Stimulated activated CD4-positive, alpha-beta T cell treated with anti-CD3 and anti-CD28 coated beads, TNF-alpha, amount 100 ng/mL, for 24 hours (primary cell): ENCODE measurements at regions not wholly inside any gene's neighbourhood (a gene's known extent, or its start where the extent isn't known, plus 50 kb on each side); places are given as distances from the start of the nearest gene placed in this dataset.
A peak's percentile ranks its signal among the peaks of the same experiment; 100 is the strongest.
"Not testable (repeated sequence)": the region's sequence is repeated elsewhere in the genome, so short reads cannot be mapped to it uniquely, and the experiment has no call there.

Experiments
- DNase-seq, 3 experiments: peaks; one replicate each; pipeline ENCODE4 v3.0.0-alpha.2; 2020; ENCODE audit warnings: low read depth in 3 of 3

DNA sequence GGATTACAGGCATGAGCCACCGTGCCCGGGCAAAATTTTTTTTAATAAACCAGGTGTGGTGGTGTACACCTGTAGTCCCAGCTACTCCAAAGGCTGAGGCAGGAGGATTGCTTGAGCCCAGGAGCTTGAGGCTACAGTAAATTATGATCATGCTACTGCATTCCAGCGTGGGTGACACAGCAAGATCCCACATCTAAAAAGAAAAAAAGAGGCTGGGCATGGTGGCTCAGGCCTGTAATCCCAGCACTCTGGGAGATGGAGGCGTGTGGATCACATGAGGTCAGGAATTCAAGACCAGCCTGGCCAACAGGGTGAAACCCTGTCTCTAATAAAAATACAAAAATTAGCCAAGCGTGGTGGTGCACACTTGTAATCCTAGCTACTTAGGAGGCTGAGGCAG, 125.6 kb downstream of the ZNF281 start:
- DNase-seq: not testable (repeated sequence)

DNA sequence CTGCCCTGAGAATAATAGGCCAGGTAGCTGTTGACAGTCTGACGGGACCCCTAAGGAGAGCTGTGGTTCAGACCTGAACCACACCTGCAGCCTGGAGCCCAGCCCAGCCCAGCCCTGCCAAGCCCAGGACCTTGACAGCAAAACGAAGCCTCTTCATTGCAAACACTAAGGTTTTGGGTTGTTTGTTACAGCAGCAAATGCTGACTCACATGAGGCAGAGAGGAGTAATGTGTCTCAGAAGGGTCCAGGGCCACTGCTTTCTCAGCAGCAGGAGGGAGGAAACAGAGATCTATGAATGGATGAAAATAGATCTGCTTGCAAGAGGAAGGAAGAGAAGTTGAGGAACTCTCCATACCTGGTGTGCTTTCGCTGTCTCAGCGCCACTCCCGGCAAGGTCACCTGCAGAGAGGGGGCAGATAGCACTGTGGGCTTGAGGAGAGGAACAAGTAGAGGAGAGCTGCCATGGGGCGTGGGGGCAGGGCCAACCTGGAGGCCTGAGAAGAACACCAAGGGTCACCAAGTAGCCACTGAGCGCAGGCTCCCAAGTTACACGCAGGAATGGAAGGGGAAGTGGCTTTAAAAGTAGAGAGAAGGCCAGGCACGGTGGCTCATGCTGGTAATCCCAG, 127.2 kb downstream of the ZNF281 start:
- no peak for DNase-seq

DNA sequence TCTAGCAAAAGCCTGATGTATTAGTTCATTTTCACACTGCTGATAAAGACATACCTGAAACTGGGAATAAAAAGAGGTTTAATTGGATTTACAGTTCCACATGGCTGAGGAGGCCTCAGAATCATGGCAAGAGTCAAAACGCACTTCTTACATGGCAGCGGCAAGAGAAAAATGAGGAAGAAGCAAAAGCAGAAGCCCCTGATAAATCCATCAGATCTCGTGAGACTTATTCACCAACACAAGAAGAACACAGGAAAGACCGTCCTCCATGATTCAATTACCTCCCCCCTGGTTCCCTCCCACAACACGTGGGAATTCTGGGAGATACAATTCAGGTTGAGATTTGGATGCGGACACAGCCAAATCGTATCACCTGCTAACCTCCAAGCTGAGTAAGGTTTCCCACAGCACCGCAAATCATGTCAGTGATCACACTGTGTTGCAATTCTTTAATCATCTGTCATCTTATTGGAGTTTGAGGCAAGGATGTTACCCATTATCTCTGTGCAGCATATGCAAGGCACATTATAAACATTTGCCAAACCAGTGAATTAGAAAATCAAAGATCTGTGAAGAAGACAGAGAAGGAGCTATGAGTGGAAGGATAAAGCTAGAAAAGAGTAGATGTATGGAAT, 128.5 kb downstream of the ZNF281 start:
- DNase-seq: no peak

DNA sequence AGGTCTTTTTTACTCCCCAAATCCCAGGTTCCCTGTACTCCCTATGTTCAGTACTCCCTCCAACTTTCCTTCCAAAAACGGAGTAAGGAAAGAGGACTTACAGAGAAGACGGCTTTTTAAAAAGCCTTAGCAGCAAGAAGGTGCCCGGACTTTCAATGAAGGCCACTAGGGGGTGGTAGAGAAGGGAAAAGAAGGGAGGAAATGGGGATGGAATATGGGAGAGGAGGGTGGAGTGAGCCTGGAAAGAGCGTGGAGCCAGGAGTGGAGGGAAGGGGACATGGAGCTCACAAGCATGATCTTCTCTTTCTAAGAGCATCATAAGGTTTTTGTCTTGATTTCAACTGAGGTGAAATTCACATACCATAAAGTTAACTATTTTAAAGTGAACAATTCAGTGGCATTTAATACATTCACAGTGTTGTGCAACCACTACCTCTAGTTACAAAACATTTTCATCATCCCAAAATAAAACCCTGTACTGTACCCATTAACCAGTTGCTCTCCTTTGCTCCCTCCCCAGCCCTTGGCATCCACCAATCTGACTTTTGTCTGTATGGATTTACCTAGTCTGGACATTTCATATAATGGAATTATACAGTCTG, 129.9 kb downstream of the ZNF281 start:
- DNase-seq: peak in 2 of 3 experiments; percentile 9 to 24

DNA sequence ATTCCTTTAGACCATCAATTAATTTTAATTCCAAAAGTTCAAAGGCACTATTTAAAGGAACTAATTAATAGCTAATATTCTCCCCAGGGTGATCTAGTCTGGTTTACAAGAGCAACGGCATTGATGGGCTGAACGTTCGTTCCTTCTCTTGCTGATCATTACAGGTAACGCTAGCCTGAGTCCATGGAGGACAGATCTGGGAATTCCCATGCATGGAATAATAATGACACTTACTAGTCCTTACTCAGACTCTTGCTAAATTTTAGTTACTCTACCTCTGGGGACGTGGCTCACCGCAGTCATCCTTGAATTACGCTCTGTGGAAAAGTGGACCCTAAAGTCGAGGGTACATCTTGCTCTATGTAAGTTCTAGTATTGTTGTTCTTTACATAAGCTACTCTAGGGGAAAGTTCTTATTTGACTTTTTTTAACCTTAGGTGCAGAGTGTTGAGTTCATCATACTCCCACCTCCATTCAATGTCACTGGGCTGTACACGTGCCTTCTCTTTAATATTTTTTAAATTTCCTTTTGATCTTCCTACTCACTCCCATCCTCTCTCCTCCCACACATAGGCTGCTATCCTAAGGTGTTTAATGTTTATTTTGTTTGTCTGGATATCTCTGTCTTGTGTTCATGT, 133.9 kb downstream of the ZNF281 start:
- no peak for DNase-seq

DNA sequence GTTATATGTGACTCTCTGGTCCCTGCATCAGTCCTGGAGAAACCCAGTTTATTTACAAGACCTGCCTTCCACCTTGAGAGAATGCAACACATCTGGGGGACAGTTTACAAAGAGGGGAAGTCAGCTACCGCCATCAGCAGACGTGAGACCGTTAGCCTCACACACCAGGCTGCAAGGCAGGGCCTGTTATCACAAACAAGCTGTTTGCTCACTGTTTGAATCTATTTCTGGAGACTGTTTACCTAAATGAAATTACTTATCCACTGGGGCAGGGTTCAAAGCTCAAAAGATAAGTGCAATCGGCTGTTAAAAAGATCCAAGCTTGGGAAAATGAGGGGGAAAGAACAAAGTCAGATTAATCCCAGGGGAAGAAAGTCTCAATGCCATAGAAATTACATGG, 134.4 kb downstream of the ZNF281 start:
- DNase-seq: no peak

DNA sequence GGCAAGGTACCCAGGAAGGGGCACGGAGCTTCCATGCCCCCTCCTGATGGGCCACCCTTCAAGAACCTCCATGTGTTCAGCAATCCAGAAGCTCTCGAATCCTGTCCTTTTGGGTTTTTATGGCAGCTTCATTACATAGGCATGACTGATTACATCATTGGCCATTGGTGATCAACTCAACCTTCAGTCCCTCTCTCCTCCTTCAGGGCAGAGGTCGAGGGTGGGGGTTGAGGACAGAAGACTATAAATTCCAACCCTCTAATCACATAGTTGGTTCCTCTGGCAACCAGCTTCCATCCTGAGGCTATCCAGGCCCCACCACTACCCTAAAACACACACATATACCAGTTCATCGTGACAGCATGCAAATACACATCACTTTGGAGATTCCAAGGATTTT, 135.7 kb downstream of the ZNF281 start:
- DNase-seq: no peak

DNA sequence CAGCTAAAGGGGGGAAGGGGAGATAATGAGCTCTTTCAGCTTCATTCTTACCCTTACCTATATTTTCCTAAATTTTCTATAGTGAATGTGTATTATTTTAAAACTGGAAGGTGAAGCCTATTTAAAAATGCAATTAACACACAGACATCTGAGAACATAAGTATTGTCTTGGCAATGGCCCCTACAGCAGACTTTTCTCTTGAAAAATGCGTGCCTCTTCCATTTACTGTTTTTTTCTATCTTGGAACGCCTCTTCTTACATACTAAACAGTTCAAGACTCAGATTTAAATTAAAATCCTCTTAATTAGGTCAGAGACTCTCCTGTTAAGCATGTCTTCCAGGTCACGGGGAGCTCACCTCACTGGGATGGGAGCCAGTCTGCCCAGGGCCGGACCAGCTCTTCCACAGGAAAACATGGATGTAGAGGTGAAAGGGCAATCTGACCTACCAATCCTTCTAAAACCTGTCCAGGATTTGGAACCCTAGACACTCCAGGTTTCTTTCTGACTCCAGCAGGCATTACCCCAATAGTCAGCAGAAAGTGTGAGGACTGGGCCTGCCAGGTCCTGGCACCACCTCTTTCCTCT, 137.3 kb downstream of the ZNF281 start:
- no peak for DNase-seq

DNA sequence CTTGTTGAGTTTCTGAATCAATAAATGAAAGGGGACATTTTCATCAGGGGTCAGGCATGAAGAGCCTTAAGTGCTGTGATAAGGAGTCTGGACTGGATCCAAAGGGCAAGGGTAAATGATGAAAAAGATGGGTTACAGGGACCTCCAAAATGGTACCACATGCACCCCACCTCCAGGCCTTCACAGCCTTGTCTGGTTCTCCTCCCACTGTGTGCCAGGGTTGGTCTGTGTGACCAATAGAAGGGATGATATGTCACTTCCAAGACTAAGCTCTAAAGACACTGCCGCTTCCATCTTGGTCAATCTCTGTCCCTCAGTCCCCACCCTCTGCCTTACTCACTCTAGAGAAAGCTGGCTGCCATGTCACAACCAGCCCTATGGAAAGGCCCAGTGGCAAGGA, 140.6 kb downstream of the ZNF281 start:
- no peak for DNase-seq

DNA sequence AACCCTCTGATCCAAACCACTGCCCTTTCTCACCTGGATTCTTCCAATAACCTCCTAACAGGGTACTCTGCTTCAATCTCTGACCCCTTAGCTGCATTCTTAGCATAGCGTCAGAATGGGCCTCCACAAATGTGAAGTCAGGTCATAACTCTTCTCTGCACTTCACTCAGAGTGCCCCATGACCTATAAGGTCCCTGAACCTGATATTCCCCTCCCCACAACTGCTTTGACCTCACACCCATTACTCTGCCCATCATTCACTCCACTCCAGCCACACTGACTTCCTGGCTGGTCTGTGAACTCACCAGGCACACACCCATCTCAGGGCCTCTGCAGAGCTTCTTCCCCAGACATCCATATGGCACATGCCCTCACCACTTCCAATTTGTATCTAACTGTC, 141.9 kb downstream of the ZNF281 start:
- DNase-seq: no peak

DNA sequence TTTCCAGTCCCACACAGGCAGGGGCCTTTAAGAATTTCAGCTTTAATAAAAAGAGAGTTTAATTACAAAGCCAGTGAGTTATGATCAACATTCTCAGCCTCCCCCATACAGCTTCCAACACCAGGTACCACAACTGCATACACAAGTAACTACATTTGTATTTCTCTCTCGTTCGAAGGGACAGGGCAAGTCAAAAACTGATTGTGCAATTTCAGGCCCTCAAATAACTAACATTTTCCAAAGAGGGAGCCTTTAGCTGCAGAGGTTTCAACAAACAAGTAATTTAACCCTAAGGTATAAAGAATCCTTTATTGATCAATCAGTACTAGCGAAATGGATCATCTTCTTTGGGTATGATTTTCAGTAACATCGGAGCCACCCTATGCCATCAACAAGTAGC, 142.4 kb downstream of the ZNF281 start:
- DNase-seq: no peak

DNA sequence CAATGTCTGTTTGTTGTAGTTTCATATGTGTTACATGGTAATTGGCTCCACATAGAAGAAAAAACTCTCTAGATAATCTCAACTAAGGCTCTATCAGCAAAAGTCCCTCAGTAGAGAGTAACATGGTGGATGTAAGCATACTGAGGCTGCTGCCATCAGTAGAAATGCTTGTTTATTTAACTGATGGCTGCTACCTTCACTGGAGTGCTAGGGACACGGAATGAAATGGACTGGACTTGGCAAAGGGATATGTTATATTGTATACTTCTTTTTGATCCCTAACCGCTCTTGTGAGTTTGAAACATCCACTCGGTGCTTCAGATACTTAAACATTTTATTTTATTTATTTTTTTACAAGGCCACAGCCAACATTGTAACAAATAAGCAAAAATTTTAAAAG, 143.0 kb downstream of the ZNF281 start:
- no peak for DNase-seq

DNA sequence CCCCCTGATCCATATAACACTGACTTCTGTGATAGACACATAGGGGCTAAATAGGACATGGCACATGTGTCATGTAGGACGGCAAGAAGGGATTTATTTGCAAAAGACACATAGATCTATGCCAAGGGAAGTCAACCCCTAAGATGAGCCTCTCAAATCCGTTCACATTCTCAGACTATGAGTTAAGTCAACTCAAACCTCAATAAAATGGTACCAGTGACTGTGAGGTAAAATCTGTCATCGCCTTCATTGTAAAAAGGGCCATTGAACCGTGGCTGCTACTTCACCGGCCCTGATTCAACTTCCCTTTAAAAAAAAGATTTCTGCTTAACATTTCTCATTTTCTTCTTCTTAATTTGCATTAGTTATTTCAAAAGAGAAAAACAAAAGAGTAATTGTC, 144.0 kb downstream of the ZNF281 start:
- no peak for DNase-seq

DNA sequence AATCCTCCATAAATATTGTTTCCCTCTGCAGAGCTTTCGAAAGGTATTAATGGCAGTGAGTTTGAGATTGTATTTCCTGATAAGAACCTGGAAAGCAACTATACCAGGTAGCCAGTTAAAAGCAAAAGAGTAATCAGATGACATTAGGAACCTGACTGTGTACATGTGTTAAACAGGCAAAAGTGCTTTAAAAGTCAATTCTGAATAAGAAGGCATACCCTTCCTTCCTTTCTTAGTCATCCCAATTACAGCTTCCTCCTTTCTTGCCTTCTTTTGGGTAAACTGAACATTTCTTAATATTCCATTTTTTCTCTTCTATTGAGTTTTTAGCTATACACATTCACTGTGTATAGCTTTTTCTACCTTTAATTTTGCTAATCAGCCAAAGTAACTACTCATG, 144.7 kb downstream of the ZNF281 start:
- DNase-seq: no peak

DNA sequence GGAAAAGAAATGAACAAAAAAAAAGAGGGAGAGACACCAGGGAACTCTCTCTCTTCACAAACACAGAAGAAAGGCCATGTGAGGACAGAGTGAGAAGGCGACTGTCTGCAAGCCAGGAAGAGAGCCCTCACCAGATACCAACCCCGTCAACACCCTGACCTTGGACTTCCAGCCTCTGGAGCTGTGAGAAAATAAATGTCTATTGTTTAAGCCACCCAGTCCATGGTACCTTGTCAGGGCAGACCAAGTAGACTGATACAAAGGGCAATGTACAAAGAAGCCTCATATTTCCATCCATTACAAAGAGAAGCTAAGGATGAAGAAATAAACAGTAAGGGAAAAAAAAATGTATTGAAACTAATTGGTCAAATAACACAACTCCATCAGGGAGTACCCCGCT, 146.6 kb downstream of the ZNF281 start:
- DNase-seq: no peak

DNA sequence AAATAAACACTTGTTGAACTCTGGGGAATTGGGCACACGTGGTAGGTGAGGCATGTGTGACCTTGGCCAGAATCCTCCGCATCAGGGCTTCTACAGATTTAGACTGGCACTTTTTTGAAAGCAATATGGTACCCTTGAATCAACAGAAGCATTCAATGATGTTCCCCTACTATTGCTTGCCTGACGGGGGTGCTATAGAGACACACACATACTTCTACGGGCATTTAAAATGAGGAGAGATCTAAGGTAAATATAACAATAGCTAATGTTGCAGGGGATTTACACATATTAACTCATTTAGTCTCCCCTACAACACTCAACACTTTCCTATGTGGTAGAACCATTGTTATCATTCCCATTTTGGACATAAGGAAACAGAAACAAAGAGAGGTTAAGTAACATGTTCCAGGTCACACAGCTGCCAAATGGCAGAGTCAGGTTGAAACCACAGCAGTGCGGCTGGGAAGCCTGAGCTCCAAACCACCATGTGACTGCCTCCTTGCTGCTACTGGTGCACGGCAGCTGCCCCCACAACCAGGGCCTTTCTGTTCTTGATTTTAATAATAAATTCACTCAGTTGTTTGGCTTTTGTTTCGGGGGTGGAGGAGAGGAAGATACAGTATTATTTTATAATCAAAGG, 147.4 kb downstream of the ZNF281 start:
- peak in 1 of 3 experiments; percentile 7 for DNase-seq

DNA sequence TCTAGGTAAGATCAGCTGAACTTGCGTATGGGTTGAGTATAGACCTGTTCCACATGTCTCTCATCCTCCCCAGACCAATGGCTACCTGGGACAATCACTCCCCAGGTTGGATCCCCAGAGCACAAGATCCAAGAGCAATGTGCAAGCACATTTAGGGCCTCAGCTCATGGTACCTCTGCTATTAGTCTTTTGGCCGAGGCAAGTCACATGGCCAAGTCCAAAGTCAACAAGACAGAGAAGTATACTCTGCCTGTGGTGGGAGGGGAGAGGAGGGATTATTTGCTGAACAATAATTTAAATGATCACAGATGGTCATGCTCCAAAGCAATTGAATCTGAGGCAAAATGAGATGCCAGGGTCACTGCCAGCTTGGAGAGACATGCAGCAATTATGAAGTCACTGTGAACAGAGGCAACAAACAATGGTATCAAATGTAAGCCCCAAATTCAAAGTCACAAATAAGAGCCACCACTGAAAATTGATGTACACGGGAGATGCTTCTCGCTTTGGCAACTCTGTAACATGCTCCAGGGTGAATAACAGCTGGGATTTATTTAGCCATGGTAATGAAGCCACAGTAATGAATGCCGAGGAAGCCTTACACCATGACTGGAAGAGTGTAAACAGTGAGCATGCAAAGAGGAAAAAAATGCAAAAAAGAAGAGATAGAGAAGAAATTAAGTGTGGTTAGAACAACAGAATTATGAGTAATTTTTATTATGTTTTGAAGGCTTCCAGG, 149.1 kb downstream of the ZNF281 start:
- DNase-seq: no peak

DNA sequence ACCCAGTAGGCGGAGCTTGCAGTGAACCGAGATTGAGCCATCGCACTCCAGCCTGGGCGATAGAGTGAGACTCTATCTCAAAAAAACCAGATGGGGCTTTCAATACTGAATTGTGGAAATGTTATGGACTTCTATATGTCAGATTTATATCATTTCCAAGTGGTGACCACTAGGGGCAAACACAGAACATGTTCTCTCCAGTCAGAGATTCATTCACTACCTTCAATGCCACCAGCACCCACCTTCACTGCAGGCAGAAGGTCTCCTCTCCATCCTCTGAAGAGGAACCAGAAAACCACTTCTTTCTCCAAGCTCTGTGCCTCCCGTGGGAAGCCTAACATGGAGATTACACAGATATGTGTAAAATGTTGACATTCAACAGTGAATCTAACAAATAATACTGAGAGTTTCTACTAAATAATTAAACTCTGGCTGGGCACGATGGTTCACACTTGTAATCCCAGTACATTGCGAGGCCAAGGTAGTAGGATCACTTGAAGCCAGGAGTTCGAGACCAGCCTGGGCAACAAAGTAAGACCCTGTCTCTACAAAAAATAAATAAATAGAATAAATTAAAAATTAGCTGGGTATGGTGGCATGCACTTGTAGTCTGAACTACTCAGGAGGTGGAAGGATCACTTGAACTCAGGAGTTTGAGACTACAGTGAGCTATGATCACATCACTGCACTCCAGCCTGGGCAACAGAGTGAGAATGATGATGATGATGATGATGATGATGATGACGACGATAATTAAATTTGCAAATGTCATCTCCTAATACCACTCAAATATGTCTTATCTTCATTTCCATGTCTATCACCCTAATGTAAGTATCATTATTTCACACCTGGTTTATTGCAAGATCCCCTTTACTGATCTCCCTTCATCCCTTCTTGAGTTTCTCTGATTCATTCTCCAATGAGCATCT, 151.1 kb downstream of the ZNF281 start:
- no peak for DNase-seq

DNA sequence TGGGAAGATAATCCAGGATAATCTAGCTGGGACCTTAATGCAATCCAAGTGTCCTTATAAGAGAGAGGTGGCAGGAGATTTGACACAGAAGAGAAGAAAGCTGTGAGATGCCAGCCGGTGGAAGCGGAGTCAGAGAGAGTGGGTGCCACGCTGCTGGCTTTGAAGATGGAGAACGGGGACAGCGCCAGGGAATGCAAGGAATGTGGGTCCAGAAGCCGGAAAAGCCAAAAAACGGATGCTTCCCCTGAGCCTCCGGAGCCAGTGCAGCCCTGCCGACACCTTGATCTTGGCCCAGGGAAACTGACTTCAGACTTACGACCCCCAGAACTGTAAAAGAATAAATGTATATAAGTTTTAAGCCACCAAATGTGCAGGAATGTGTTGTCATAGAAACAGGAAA, 152.6 kb downstream of the ZNF281 start:
- no peak for DNase-seq

DNA sequence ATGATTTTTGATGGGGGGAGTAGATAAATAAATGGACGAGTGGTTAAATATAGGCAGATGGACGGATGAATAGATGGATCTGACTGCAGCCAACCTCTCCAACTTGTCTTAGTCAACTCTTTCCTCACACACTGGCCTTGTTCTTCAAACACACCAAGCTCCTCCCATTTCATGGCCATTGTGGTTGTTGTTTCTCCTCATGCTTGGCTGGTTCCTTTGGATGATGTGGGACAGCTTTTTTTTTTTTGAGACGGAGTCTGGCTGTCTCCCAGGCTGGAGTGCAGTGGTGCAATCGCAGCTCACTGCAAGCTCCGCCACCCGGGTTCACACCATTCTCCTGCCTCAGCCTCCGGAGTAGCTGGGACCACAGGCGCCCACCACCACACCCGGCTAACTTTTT, 155.2 kb downstream of the ZNF281 start:
- DNase-seq: not testable (repeated sequence)
